Heart left ventricle (tissue), 13 donors: ENCODE measurements at regions not wholly inside any gene's neighbourhood (a gene's known extent, or its start where the extent isn't known, plus 50 kb on each side); places are given as distances from the start of the nearest gene placed in this dataset.

ENCODE experiments used
- POLR2A ChIP-seq, 2 donors: fragments of 450-650 bp; IDR thresholded peaks; one replicate each; pipeline ENCODE4 v1.6.1; 2017; ENCODE audit warnings: antibody characterized with exemption in 2 of 2, mild to moderate bottlenecking in 2 of 2, moderate library complexity in 2 of 2
- TF ChIP-seq, protein P1 (sequence below), 12 donors: fragments of 200-600 bp; sonication (generic) in 4 of 12; IDR thresholded peaks; one replicate each; pipeline versions ENCODE4 v1.5.0 to v1.8.0; 2018 to 2022; ENCODE audit warnings: antibody characterized with exemption in 12 of 12, mild to moderate bottlenecking in 5 of 12
- donor health status: ischemic (EF 13 %, LVEDD 7.1; RV severe dilation, severe dysfunction).
- donor health status: DM: no; HTN: yes; CAD: no.
- donor health status: DM: no; HTN: no; CAD: no.
- donor health status: ischemic (EF 25% LVEDD 6.9; RV normal size, moderate dysfunction).
- donor health status: ischemic (EF 25% LVEDD 5.7; RV mildly dilated, moderate dysfunction).
- donor health status: ischemic (EF 35%, LVEDD 5.7; RV mildly dilated, moderate dysfunction).
- donor health status: nonischemic (EF 11% LVEDD 7.7; RV severe dilation, severe dysfunction).
- donor health status: DM: yes; HTN: yes; CAD: no.
- donor health status: PGD.
- donor health status: ischemic (EF 29% LVEDD 5.4; RV normal size, mild dysfunction).
- donor health status: nonischemic (EF 23%, LVEDD 6.1; RV moderate dilation, normal function).

- TF ChIP-seq, protein P1, sequence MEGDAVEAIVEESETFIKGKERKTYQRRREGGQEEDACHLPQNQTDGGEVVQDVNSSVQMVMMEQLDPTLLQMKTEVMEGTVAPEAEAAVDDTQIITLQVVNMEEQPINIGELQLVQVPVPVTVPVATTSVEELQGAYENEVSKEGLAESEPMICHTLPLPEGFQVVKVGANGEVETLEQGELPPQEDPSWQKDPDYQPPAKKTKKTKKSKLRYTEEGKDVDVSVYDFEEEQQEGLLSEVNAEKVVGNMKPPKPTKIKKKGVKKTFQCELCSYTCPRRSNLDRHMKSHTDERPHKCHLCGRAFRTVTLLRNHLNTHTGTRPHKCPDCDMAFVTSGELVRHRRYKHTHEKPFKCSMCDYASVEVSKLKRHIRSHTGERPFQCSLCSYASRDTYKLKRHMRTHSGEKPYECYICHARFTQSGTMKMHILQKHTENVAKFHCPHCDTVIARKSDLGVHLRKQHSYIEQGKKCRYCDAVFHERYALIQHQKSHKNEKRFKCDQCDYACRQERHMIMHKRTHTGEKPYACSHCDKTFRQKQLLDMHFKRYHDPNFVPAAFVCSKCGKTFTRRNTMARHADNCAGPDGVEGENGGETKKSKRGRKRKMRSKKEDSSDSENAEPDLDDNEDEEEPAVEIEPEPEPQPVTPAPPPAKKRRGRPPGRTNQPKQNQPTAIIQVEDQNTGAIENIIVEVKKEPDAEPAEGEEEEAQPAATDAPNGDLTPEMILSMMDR (IDR thresholded peaks at IDR 0.05): no peak
- TF ChIP-seq POLR2A (IDR thresholded peaks at IDR 0.05): no peak
These were observed 66.6 kb upstream of the RAP2B start for GRCh38 chr3:153095441-153095840.
